Choroid plexus epithelial cell (primary cell): ENCODE measurements at regions not wholly inside any gene's neighbourhood (a gene's known extent, or its start where the extent isn't known, plus 50 kb on each side); places are given as distances from the start of the nearest gene placed in this dataset.
A peak's percentile ranks its signal among the peaks of the same experiment; 100 is the strongest.

Source experiments
- DNase-seq: peaks from one replicate; pipeline ENCODE4 v3.0.0-alpha.2; 2010; ENCODE audit warnings: low read depth
- H3K4me3 ChIP-seq: 2 replicates; pipeline ENCODE4 v1.5.1; 2011; ENCODE audit warnings: low read depth, mild to moderate bottlenecking, control low read depth, low read length, moderate library complexity
- CTCF ChIP-seq: conservative IDR thresholded peaks from 2 replicates; pipeline ENCODE4 v1.5.1; 2011; ENCODE audit warnings: low read depth, mild to moderate bottlenecking, control low read depth, inconsistent platforms, low read length, moderate library complexity

GRCh38 chr15:99511866-99512661 lies 53.7 kb upstream of the MEF2A start:
- DNase-seq = peak; percentile 60
- H3K4me3 ChIP-seq = no peak overlapping the region
- TF ChIP-seq CTCF = no peak

DNA sequence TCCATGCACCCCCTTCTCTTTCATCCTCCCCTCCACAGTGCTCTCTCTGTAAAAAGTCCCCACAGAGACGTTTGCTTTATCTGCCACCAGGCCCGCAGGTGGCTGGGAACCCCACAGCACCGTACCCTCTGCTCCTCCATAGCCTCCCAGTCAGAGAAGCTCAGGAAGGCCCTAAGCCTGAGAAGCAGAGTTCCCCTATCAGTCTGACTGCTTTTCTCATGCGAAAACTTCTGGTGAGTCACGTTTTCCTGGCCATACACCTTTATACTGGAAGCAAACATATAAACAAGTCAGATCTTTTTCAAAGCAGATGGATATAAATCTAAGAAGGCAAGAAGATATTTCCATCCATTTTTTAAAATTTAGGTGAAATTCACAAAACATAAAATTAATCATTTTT lies 51.5 kb upstream of the MEF2A start:
- DNase-seq = no peak
- H3K4me3 ChIP-seq = no peak overlapping the region
- TF ChIP-seq CTCF = no peak
